SH-SY5Y (cell line): ENCODE measurements at regions not wholly inside any gene's neighbourhood (a gene's known extent, or its start where the extent isn't known, plus 50 kb on each side); places are given as distances from the start of the nearest gene placed in this dataset.

Source experiments
- GATA2 ChIP-seq: IDR thresholded peaks from 2 replicates; pipeline ENCODE4 v1.6.1; 2011; ENCODE audit warnings: mild to moderate bottlenecking, low read depth, low read length
- GATA3 ChIP-seq: IDR thresholded peaks from 2 replicates; pipeline ENCODE4 v1.6.1; 2011; ENCODE audit warnings: low read depth, mild to moderate bottlenecking, low read length, moderate library complexity

- TF ChIP-seq GATA2 (no peak), GATA3 (no peak)
These were observed 71.2 kb upstream of the CNTNAP5 start for GRCh38 chr2:123953846-123954245.

DNA sequence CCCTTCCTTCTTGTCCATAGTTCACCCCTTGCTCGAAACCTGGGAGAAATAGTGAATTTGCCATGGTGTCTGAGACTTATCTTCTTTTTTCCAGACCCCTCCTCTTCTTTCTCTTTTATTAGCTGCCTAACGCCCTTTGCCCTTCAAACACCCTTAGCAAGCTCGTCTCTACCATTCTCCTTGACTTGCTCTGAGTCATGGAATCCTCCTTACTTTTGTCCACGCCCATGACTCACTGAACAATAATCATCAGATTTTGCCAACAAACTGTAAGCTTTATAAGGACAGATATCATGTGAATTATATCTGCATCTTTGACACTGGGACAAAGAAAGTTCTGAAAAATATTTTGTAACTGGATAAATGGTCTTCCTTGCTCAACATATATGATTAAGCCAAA, 67.1 kb upstream of the CNTNAP5 start:
- TF ChIP-seq GATA2 (no peak), GATA3 (no peak)

DNA sequence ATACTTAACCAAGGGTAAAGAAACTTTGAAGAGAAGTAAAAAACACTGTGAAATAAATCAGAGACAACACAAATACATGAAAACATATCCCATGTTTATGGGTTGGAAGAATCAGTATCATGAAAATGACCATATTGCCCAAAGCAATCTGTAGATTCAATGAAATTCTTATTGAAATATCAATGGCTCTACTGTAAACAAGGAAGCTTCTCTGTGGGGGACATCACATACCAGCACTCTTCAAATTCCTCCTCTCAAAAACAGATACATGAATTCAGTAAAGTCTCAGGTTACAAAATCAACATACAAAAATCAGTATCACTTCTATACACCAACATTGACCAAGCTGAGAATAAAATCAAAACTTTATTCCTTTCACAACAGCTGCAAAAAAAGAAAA, 63.5 kb upstream of the CNTNAP5 start:
- TF ChIP-seq GATA3 (no peak), GATA2 (no peak)

DNA sequence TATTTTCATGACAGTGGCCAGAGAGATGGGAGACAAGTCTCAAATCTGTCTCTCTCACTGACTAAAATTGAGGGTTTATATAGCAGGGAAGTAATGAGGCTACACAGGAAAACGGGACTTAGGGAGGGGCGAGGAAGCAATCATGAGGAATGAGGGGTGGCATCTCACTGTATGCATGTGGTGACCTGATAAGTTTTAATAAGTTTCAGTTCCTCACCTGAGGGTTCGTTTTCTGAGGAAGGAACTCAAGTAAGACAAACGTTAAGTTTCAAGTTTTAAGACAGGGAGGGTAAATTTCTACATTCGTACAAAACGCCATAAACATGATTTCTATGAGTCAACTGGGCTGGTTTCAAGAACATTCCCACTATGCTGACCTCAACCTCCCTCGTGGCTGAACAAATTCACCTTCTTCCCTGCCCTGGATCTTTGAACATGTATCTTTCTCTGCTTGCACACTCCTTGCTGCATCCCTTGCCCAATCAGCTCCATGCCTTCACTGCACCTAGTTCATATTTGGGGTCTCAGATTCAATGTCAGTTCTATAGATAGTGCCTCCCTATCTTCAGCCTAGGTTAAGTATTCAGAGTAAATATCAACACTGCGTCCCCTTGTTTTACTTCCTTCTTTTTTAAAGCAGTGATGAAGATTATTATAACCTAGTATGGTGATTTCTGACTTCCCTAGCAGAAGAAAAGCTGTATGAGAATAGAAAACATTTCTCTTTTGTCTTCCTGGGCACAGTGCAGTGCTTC, 53.3 kb upstream of the CNTNAP5 start:
- TF ChIP-seq GATA3, result no peak
- no peak for TF ChIP-seq GATA2
